Stomach (tissue), 4 donors: ENCODE measurements at regions not wholly inside any gene's neighbourhood (a gene's known extent, or its start where the extent isn't known, plus 50 kb on each side); places are given as distances from the start of the nearest gene placed in this dataset.

ENCODE experiments used
- EP300 ChIP-seq: sonication (generic); formaldehyde crosslinking; IDR thresholded peaks from one replicate; pipeline ENCODE4 v1.6.1; 2017; ENCODE audit warnings: antibody characterized with exemption
- TF ChIP-seq, protein P1 (sequence below), 7 experiments: fragments of 450-650 bp in 4 of 7; fragments of 200-600 bp in 3 of 7; sonication (generic) in 3 of 7; IDR thresholded peaks; one replicate each; pipeline ENCODE4 v1.5.1; 2016 to 2019; ENCODE audit warnings: antibody characterized with exemption in 7 of 7, control low read depth in 2 of 7, mild to moderate bottlenecking in 1 of 7

DNA sequence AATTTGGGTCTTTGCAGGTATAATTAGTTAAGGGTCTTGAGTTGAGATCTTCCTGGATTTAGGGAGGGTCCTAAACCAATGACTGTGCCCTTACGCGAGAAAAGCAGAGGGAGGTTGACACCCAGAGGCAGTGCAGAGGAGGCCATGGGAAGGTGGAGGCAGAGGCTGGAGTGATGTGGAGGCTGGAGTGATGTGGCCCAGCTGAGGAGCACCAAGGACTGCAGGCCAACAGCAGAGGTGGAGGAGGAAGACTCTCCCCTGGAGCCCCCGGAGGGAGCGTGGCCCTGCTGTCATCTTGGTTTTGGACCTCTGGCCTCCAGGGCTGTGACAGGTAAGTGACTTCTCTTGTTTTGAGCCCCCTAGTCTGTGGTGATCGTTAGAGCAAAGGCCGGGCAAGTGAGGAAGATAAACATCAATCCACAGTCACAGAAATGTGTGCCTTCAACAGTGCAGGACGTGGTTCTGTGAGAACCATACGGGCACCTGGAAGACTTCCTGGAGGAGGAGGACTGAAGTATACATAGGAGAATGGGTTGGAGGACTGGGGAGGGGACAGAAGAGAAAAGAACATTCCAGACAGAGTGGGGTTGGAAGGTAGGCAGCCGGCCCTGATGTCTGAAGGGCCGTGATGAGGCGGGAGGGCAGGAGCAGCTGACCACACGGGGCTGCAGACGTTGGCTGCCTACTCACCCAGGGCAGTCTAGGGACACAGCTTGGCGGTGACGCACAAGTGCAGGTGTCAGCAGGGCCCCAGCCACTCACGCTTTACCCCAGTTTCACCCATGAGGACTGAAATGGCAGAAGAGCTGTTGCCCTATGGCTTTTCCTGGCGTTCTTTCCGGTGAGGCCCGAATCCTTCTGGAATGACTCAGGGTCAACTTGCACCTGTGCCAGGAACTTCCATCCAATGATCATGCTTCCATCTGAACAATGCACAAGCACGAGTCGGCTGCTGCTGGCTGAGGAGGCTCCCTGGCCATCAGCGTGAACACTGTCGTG, 270.2 kb downstream of the CTTN start:
- TF ChIP-seq, protein P1, sequence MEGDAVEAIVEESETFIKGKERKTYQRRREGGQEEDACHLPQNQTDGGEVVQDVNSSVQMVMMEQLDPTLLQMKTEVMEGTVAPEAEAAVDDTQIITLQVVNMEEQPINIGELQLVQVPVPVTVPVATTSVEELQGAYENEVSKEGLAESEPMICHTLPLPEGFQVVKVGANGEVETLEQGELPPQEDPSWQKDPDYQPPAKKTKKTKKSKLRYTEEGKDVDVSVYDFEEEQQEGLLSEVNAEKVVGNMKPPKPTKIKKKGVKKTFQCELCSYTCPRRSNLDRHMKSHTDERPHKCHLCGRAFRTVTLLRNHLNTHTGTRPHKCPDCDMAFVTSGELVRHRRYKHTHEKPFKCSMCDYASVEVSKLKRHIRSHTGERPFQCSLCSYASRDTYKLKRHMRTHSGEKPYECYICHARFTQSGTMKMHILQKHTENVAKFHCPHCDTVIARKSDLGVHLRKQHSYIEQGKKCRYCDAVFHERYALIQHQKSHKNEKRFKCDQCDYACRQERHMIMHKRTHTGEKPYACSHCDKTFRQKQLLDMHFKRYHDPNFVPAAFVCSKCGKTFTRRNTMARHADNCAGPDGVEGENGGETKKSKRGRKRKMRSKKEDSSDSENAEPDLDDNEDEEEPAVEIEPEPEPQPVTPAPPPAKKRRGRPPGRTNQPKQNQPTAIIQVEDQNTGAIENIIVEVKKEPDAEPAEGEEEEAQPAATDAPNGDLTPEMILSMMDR (IDR thresholded peaks at IDR 0.05): no peak
- TF ChIP-seq EP300: no peak
